Middle frontal gyrus (tissue), 1 donor: ENCODE measurements at regions not wholly inside any gene's neighbourhood (a gene's known extent, or its start where the extent isn't known, plus 50 kb on each side); places are given as distances from the start of the nearest gene placed in this dataset.
"Not testable (repeated sequence)": the region's sequence is repeated elsewhere in the genome, so short reads cannot be mapped to it uniquely, and the experiment has no call there.

ENCODE experiments used
- DNase-seq: peaks from one replicate; pipeline ENCODE4 v3.0.0-alpha.2; 2015; ENCODE audit warnings: low spot score; ENCODE audit errors: extremely low spot score

- DNase-seq, result no peak
Observed at GRCh38 chr4:44983083-44983482, 256.7 kb upstream of the GNPDA2 start.

GRCh38 chr4:44978020-44978419 lies 251.7 kb upstream of the GNPDA2 start:
- DNase-seq, result no peak

- DNase-seq, result no peak
Observed at GRCh38 chr4:44965435-44966095, 239.2 kb upstream of the GNPDA2 start.

- DNase-seq, result not testable (repeated sequence)
Observed at GRCh38 chr4:44964086-44964485, 237.7 kb upstream of the GNPDA2 start.

- no peak for DNase-seq
Observed at GRCh38 chr4:44961001-44961755, 234.8 kb upstream of the GNPDA2 start.

GRCh38 chr4:44931720-44932119 lies 205.4 kb upstream of the GNPDA2 start:
- no peak for DNase-seq

- no peak for DNase-seq
Observed at GRCh38 chr4:44928785-44929184, 202.4 kb upstream of the GNPDA2 start.

GRCh38 chr4:44927399-44928380 lies 201.3 kb upstream of the GNPDA2 start:
- no peak for DNase-seq

- DNase-seq, result no peak
Observed at GRCh38 chr4:44916411-44916810, 190.1 kb upstream of the GNPDA2 start.

GRCh38 chr4:44914748-44915147 lies 188.4 kb upstream of the GNPDA2 start:
- no peak for DNase-seq

GRCh38 chr4:44914223-44914622 lies 187.9 kb upstream of the GNPDA2 start:
- DNase-seq, result no peak

GRCh38 chr4:44912980-44913379 lies 186.6 kb upstream of the GNPDA2 start:
- DNase-seq, result no peak

GRCh38 chr4:44908565-44908964 lies 182.2 kb upstream of the GNPDA2 start:
- DNase-seq, result no peak

- no peak for DNase-seq
Observed at GRCh38 chr4:44872246-44872645, 145.9 kb upstream of the GNPDA2 start.

GRCh38 chr4:44871133-44871532 lies 144.8 kb upstream of the GNPDA2 start:
- no peak for DNase-seq

- DNase-seq, result no peak
Observed at GRCh38 chr4:44869985-44870384, 143.6 kb upstream of the GNPDA2 start.

GRCh38 chr4:44869222-44869882 lies 143.0 kb upstream of the GNPDA2 start:
- DNase-seq, result no peak

GRCh38 chr4:44861756-44862155 lies 135.4 kb upstream of the GNPDA2 start:
- no peak for DNase-seq

GRCh38 chr4:44859477-44859876 lies 133.1 kb upstream of the GNPDA2 start:
- no peak for DNase-seq

- no peak for DNase-seq
Observed at GRCh38 chr4:44848466-44848865, 122.1 kb upstream of the GNPDA2 start.

- DNase-seq, result no peak
Observed at GRCh38 chr4:44845993-44846392, 119.6 kb upstream of the GNPDA2 start.
